ENCODE measurements at regions not wholly inside any gene's neighbourhood (a gene's known extent, or its start where the extent isn't known, plus 50 kb on each side); places are given as distances from the start of the nearest gene placed in this dataset.
"Not testable (repeated sequence)": the region's sequence is repeated elsewhere in the genome, so short reads cannot be mapped to it uniquely, and the experiment has no call there.

DNA sequence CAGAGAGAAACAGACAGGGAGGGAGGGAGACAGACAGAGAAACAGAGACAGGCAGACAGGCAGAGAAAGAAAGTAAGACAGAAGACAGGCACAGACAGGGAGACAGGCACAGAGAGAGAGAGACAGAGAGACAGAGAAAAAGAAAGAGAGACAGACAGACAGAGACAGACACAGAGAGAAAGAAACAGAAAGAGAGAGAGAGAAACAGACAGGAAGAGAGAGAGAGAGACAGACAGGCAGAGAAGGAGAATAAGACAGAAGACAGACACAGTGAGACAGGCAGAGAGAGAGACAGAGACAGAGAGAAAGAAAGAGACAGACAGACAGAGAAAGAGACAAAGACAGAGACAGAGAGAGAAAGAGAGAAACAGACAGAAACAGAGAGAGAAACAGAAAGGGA lies 754.8 kb upstream of the DEFB115 start:
- Histone ChIP-seq H3K9ac (ENCODE audit: low read depth, low read length) (no peak overlapping the region), H2AK5ac (ENCODE audit: low read depth, low read length) (no peak overlapping the region), H3K56ac (ENCODE audit: extremely low read depth, insufficient read depth, low read length) (no peak overlapping the region), H3K27ac (ENCODE audit: insufficient read depth, low read length) (no peak overlapping the region), H3K18ac (ENCODE audit: low read depth, low read length) (no peak overlapping the region), H3K27me3 (ENCODE audit: control insufficient read depth, insufficient read depth, low read length) (no peaks in the 10 kb centered on the region), H4K20me1 (ENCODE audit: insufficient read depth, low read length) (no peaks in the 10 kb centered on the region), H4K8ac (ENCODE audit: low read depth in 2 of 2, low read length in 2 of 2) (no peak overlapping the region), H2AK9ac (replicated peaks; ENCODE audit: low read depth, low read length, poor library complexity) (no peak overlapping the region), H3K4me2 (ENCODE audit: low read depth, low read length) (no peak overlapping the region), H3K23ac (ENCODE audit: low read depth, low read length) (no peak overlapping the region), H3K14ac (replicated peaks; ENCODE audit: low read depth, low read length) (no peak overlapping the region), H2BK15ac (ENCODE audit: low read depth, low read length) (no peak overlapping the region), H2BK120ac (ENCODE audit: low read depth, low read length) (no peak overlapping the region), H3K79me1 (ENCODE audit: low read depth in 1 of 2, low read length in 2 of 2) (no peaks in the 10 kb centered on the region), H3K9me1 (ENCODE audit: insufficient read depth, low read length) (no peaks in the 10 kb centered on the region), H3K4me3 (ENCODE audit: insufficient read depth, low read depth, low read length) (no peak overlapping the region), H2AFZ (replicated peaks; ENCODE audit: low read length, poor library complexity) (no peak overlapping the region), H3K9me3 (ENCODE audit: control insufficient read depth, insufficient read depth, low read length) (peaks cover 12% of the 10 kb centered on the region), H4K91ac (ENCODE audit: insufficient read depth, low read depth, low read length) (no peak overlapping the region), H3K4ac (ENCODE audit: low read depth, low read length) (no peak overlapping the region), H3K36me3 (ENCODE audit: control insufficient read depth, insufficient read depth, low read length) (no peaks in the 10 kb centered on the region), H3K4me1 (ENCODE audit: control insufficient read depth, insufficient read depth, low read length) (no peaks in the 10 kb centered on the region), H2BK20ac (ENCODE audit: low read depth, low read length) (no peak overlapping the region), H2BK5ac (ENCODE audit: low read depth, low read length, poor library complexity, severe bottlenecking) (no peak overlapping the region), H4K5ac (ENCODE audit: low read depth, low read length) (no peak overlapping the region)
- POLR2A ChIA-PET (ENCODE audit: unreplicated experiment), result no interaction called here
- in situ Hi-C loops (cut with MboI; ENCODE audit: low sequenced_read_pairs), result no loop called here
- DNase-seq (no peak), ATAC-seq (ENCODE audit: low read depth) (no peak)
- no TSS peak for BruUV-seq (replicated peaks)
- intact Hi-C loops (cut with micrococcal nuclease), result no loop called here
- dilution Hi-C loops (cut with HindIII; ENCODE audit: low sequenced_read_pairs, unreplicated experiment), result no loop called here
- CTCF ChIA-PET, result no interaction called here
- TF ChIP-seq POLR2A (IDR thresholded peaks at IDR 0.05; ENCODE audit: low read depth, low read length), result no peak
- no peak for TF ChIP-seq CHD1 (IDR thresholded peaks at IDR 0.05; ENCODE audit: low read depth, low read length)
- no peak for TF ChIP-seq RAD21 (IDR thresholded peaks at IDR 0.05; ENCODE audit: low read length)
- no peak for TF ChIP-seq SMC3 (IDR thresholded peaks at IDR 0.05; ENCODE audit: low read depth, low read length)
- no peak for TF ChIP-seq NFE2L2 (IDR thresholded peaks at IDR 0.05; ENCODE audit: low read depth, low read length)
- TF ChIP-seq CTCF (conservative IDR thresholded peaks at IDR 0.05; ENCODE audit: low read depth, low read length), result no peak
- TF ChIP-seq BHLHE40 (IDR thresholded peaks at IDR 0.05; ENCODE audit: low read depth, low read length), result no peak
- TF ChIP-seq FOS (IDR thresholded peaks at IDR 0.05; ENCODE audit: low read depth, low read length), result no peak
- TF ChIP-seq MXI1 (IDR thresholded peaks at IDR 0.05; ENCODE audit: borderline replicate concordance, low read depth, low read length), result no peak

DNA sequence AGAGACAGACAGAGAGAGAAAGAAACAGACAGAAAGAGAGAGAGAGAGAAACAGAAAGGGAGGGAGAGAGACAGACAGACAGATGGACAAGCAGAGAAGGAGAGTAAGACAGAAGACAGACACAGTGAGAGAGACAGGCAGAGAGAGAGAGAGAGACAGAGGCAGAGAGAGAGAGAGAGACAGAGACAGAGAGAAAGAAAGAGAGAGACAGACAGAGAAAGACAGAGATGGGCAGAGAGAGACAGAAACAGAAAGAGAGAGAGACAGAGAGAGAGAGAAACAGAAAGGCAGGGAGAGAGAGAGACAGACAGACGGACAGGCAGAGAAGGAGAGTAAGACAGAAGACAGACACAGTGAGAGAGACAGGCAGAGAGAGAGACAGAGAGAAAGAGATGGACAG lies 754.3 kb upstream of the DEFB115 start:
- H2BK20ac ChIP-seq (ENCODE audit: low read depth, low read length); CTCF ChIA-PET; H2AK5ac ChIP-seq (ENCODE audit: low read depth, low read length); in situ Hi-C loops (cut with MboI; ENCODE audit: low sequenced_read_pairs); H4K8ac ChIP-seq (ENCODE audit: low read depth in 2 of 2, low read length in 2 of 2); ATAC-seq (ENCODE audit: low read depth); H3K27me3 ChIP-seq (ENCODE audit: control insufficient read depth, insufficient read depth, low read length); H2AK9ac ChIP-seq (replicated peaks; ENCODE audit: low read depth, low read length, poor library complexity); H3K4me1 ChIP-seq (ENCODE audit: control insufficient read depth, insufficient read depth, low read length); H3K14ac ChIP-seq (replicated peaks; ENCODE audit: low read depth, low read length); dilution Hi-C loops (cut with HindIII; ENCODE audit: low sequenced_read_pairs, unreplicated experiment); H2BK15ac ChIP-seq (ENCODE audit: low read depth, low read length); H4K5ac ChIP-seq (ENCODE audit: low read depth, low read length); H2BK5ac ChIP-seq (ENCODE audit: low read depth, low read length, poor library complexity, severe bottlenecking); H3K18ac ChIP-seq (ENCODE audit: low read depth, low read length); BruUV-seq (replicated peaks); H3K4me2 ChIP-seq (ENCODE audit: low read depth, low read length); H2BK120ac ChIP-seq (ENCODE audit: low read depth, low read length); H3K79me1 ChIP-seq (ENCODE audit: low read depth in 1 of 2, low read length in 2 of 2); intact Hi-C loops (cut with micrococcal nuclease); H3K36me3 ChIP-seq (ENCODE audit: control insufficient read depth, insufficient read depth, low read length); DNase-seq; H3K4ac ChIP-seq (ENCODE audit: low read depth, low read length); H3K9me1 ChIP-seq (ENCODE audit: insufficient read depth, low read length); H3K23ac ChIP-seq (ENCODE audit: low read depth, low read length); H4K91ac ChIP-seq (ENCODE audit: insufficient read depth, low read depth, low read length); H3K27ac ChIP-seq (ENCODE audit: insufficient read depth, low read length); POLR2A ChIA-PET (ENCODE audit: unreplicated experiment); H3K56ac ChIP-seq (ENCODE audit: extremely low read depth, insufficient read depth, low read length); H4K20me1 ChIP-seq (ENCODE audit: insufficient read depth, low read length); H2AFZ ChIP-seq (replicated peaks; ENCODE audit: low read length, poor library complexity); H3K4me3 ChIP-seq (ENCODE audit: insufficient read depth, low read depth, low read length); H3K9ac ChIP-seq (ENCODE audit: low read depth, low read length): not testable (repeated sequence)
- WGBS, 2 experiments (ENCODE audit: extremely low coverage in 2 of 2, insufficient read length in 1 of 2), result 17% methylated on average over 1 of the region's 1 CpG; no CpG with 5 or more reads in 1 of the 2 experiments
- peaks cover 13% of the 10 kb centered on the region for H3K9me3 ChIP-seq (ENCODE audit: control insufficient read depth, insufficient read depth, low read length)
